Endothelial cell of umbilical vein (primary cell): ENCODE measurements at regions not wholly inside any gene's neighbourhood (a gene's known extent, or its start where the extent isn't known, plus 50 kb on each side); places are given as distances from the start of the nearest gene placed in this dataset.
"Not testable (repeated sequence)": the region's sequence is repeated elsewhere in the genome, so short reads cannot be mapped to it uniquely, and the experiment has no call there.

Experiments used
- BruUV-seq: library from RNA; stranded (reverse); fragments of 400-500 nt; replicated peaks from 2 replicates; lab custom pipeline; 2021; lab: Mats Ljungman, UMichigan
- CTCF ChIA-PET: fragments of 300-600, 350-600 bp; sonication (Branson Sonifier 250); formaldehyde crosslinking; loops from one replicate; lab custom pipeline; 2021; ENCODE audit warnings: antibody characterized with exemption, inconsistent platforms; lab: Charles Lee
- POLR2A ChIA-PET: fragments of 300-600, 350-600 bp; sonication (Branson Sonifier 250); formaldehyde crosslinking; loops from one replicate; lab custom pipeline; 2021; ENCODE audit warnings: antibody characterized with exemption, inconsistent platforms; lab: Charles Lee
- DNase-seq: peaks from one replicate; pipeline ENCODE4 v3.0.0-alpha.2; 2011; ENCODE audit warnings: low read depth, low spot score
- FAIRE-seq: peaks from 2 replicates; lab custom pipeline; 2011; peaks lifted over from hg19 to GRCh38; lab: Jason Lieb, UNC
- H2AFZ ChIP-seq: 2 replicates; pipeline ENCODE4 v1.6.0; 2012; ENCODE audit warnings: low read depth, low read length, control low read depth, inconsistent platforms
- H3K27ac ChIP-seq: 2 replicates; pipeline ENCODE4 v1.5.1; 2011; ENCODE audit warnings: low read depth, mild to moderate bottlenecking, control low read depth, low read length, moderate library complexity; ENCODE audit not compliant: insufficient read depth
- H3K27me3 ChIP-seq, 2 experiments: 2 replicates each; pipeline versions ENCODE4 v1.6.0 to v1.6.1; 2011; ENCODE audit warnings: low read length in 2 of 2, mixed read lengths in 1 of 2; ENCODE audit not compliant: control insufficient read depth in 2 of 2, insufficient read depth in 2 of 2
- H3K36me3 ChIP-seq, 2 experiments: 2 replicates in 1 of 2; 3 replicates in 1 of 2; pipeline ENCODE4 v1.5.1; 2011; ENCODE audit warnings: low read length in 2 of 2, mild to moderate bottlenecking in 1 of 2, moderate library complexity in 1 of 2; ENCODE audit not compliant: control insufficient read depth in 2 of 2, insufficient read depth in 2 of 2; ENCODE audit errors: extremely low read depth in 1 of 2
- H3K4me1 ChIP-seq: 3 replicates; pipeline ENCODE4 v1.5.1; 2011; ENCODE audit warnings: mild to moderate bottlenecking, low read length; ENCODE audit not compliant: control insufficient read depth, insufficient read depth; ENCODE audit errors: extremely low read depth
- H3K4me2 ChIP-seq: 2 replicates; pipeline ENCODE4 v1.6.1; 2011; ENCODE audit warnings: low read length, control low read depth, mixed read lengths; ENCODE audit not compliant: insufficient read depth
- H3K4me3 ChIP-seq, 3 experiments: fragments of 200-600 bp in 1 of 3; sonication (generic), shearing (Covaris generic) in 1 of 3; replicated peaks in 1 of 3; 2 replicates each; pipeline ENCODE4 v1.5.1; 2011 to 2016; ENCODE audit warnings: control low read depth in 3 of 3, low read length in 3 of 3, mild to moderate bottlenecking in 2 of 3, inconsistent platforms in 1 of 3, low read depth in 1 of 3, moderate library complexity in 1 of 3; ENCODE audit not compliant: insufficient read depth in 1 of 3
- H3K79me2 ChIP-seq: 2 replicates; pipeline ENCODE4 v1.6.0; 2012; ENCODE audit warnings: low read length, inconsistent platforms; ENCODE audit not compliant: control insufficient read depth, insufficient read depth
- H3K9ac ChIP-seq: replicated peaks from 2 replicates; pipeline ENCODE3; 2011; ENCODE audit warnings: low read length, control low read depth; ENCODE audit not compliant: insufficient read depth; ENCODE audit errors: extremely low read depth
- H3K9me1 ChIP-seq: replicated peaks from 3 replicates; pipeline ENCODE4 v1.6.0; 2011; ENCODE audit warnings: mild to moderate bottlenecking, low read length; ENCODE audit not compliant: control insufficient read depth, insufficient read depth; ENCODE audit errors: extremely low read depth
- H3K9me3 ChIP-seq: replicated peaks from 2 replicates; pipeline ENCODE4 v1.5.1; 2012; ENCODE audit warnings: low read length, inconsistent platforms; ENCODE audit not compliant: control insufficient read depth, insufficient read depth
- H4K20me1 ChIP-seq: replicated peaks from 2 replicates; pipeline ENCODE3; 2011; ENCODE audit warnings: mild to moderate bottlenecking, low read length; ENCODE audit not compliant: control insufficient read depth, insufficient read depth; ENCODE audit errors: extremely low read depth
- dilution Hi-C: fragments of 300-500 bp; cut with MboI; formaldehyde crosslinking; loops from one replicate; pipeline ENCODE4 v1.15.0; 2019; ENCODE audit warnings: low sequenced_read_pairs; ENCODE audit not compliant: extremely low pct_ligation_motif_present
- intact Hi-C: fragments of 100-400 bp; cut with micrococcal nuclease; formaldehyde crosslinking; loops from one replicate; pipeline ENCODE4 v1.10.0; 2022

GRCh38 chr21:6374926-6375325 is 4146.5 kb upstream of the TPTE start:
- CTCF ChIA-PET, result interaction anchor here (4.4 kb wide), 1 partner anchor 11 kb away, joined by 66 read pairs; no protein-coding TSS in a partner anchor
- POLR2A ChIA-PET, H3K4me1 ChIP-seq, DNase-seq, H3K79me2 ChIP-seq, H3K36me3 ChIP-seq, H3K4me2 ChIP-seq, H2AFZ ChIP-seq, H3K27me3 ChIP-seq, dilution Hi-C loops, H3K9me3 ChIP-seq, BruUV-seq, H3K27ac ChIP-seq, H3K9ac ChIP-seq, H3K9me1 ChIP-seq, H4K20me1 ChIP-seq, FAIRE-seq, intact Hi-C loops, H3K4me3 ChIP-seq: not testable (repeated sequence)

DNA sequence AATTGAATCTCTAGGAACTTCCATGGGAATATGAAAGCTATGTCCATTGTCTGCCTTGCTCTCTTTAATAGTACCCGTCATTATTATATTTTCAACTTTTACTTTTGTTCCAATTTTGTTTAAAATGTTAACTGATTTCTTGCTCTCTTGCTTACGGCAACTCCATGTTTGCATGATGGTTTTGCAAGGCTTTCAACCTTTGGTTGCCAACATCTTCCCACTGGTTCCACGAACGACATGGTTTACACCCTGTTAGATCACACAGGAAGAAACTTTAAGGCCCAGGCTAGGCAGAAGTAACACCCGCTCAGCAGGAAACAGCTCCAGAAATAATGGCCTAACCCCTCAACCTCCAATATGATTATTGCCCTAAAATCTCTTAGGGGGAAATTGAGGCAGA is 4145.6 kb upstream of the TPTE start:
- POLR2A ChIA-PET, BruUV-seq, H3K79me2 ChIP-seq, FAIRE-seq, H3K27ac ChIP-seq, H3K27me3 ChIP-seq, H2AFZ ChIP-seq, DNase-seq, H3K9ac ChIP-seq, H3K9me1 ChIP-seq, H3K9me3 ChIP-seq, H3K4me1 ChIP-seq, H4K20me1 ChIP-seq, intact Hi-C loops, dilution Hi-C loops, H3K4me2 ChIP-seq, H3K4me3 ChIP-seq, H3K36me3 ChIP-seq: not testable (repeated sequence)
- CTCF ChIA-PET, result interaction anchor here (4.4 kb wide), 1 partner anchor 12 kb away, joined by 66 read pairs; no protein-coding TSS in a partner anchor

- H3K4me2 ChIP-seq, FAIRE-seq, H3K36me3 ChIP-seq, CTCF ChIA-PET, H4K20me1 ChIP-seq, H3K9me1 ChIP-seq, H3K27ac ChIP-seq, H3K27me3 ChIP-seq, H3K9me3 ChIP-seq, H3K4me1 ChIP-seq, BruUV-seq, H2AFZ ChIP-seq, POLR2A ChIA-PET, H3K9ac ChIP-seq, H3K79me2 ChIP-seq, H3K4me3 ChIP-seq, DNase-seq, dilution Hi-C loops, intact Hi-C loops: not testable (repeated sequence)
These were observed 4144.9 kb upstream of the TPTE start for GRCh38 chr21:6376321-6377070.
